Coronary artery (tissue), 2 donors: ENCODE measurements at regions not wholly inside any gene's neighbourhood (a gene's known extent, or its start where the extent isn't known, plus 50 kb on each side); places are given as distances from the start of the nearest gene placed in this dataset.

ENCODE experiments used
- DNase-seq: peaks from one replicate; pipeline ENCODE4 v3.0.0-alpha.2; 2017; ENCODE audit warnings: low spot score
- H3K27ac ChIP-seq, 2 donors: fragments of 200-600 bp; sonication (generic); one replicate each; pipeline ENCODE4 v1.5.1; 2016 to 2019
- H3K4me3 ChIP-seq: fragments of 200-600 bp; sonication (generic); 2 replicates; pipeline ENCODE4 v1.5.1; 2016; ENCODE audit warnings: mild to moderate bottlenecking, moderate library complexity
- TF ChIP-seq, protein P1 (sequence below): fragments of 200-600 bp; sonication (generic); IDR thresholded peaks from one replicate; pipeline ENCODE4 v1.5.1; 2019; ENCODE audit warnings: antibody characterized with exemption

GRCh38 chr18:5772306-5773105, 122.8 kb downstream of the TMEM200C start:
- TF ChIP-seq, protein P1, sequence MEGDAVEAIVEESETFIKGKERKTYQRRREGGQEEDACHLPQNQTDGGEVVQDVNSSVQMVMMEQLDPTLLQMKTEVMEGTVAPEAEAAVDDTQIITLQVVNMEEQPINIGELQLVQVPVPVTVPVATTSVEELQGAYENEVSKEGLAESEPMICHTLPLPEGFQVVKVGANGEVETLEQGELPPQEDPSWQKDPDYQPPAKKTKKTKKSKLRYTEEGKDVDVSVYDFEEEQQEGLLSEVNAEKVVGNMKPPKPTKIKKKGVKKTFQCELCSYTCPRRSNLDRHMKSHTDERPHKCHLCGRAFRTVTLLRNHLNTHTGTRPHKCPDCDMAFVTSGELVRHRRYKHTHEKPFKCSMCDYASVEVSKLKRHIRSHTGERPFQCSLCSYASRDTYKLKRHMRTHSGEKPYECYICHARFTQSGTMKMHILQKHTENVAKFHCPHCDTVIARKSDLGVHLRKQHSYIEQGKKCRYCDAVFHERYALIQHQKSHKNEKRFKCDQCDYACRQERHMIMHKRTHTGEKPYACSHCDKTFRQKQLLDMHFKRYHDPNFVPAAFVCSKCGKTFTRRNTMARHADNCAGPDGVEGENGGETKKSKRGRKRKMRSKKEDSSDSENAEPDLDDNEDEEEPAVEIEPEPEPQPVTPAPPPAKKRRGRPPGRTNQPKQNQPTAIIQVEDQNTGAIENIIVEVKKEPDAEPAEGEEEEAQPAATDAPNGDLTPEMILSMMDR, result no peak
- H3K27ac ChIP-seq, result no peak overlapping the region
- no peak overlapping the region for H3K4me3 ChIP-seq
- DNase-seq, result no peak

GRCh38 chr18:5771343-5771742, 124.0 kb downstream of the TMEM200C start:
- Histone ChIP-seq H3K4me3 (no peak overlapping the region), H3K27ac (no peak overlapping the region)
- no peak for DNase-seq
- TF ChIP-seq, protein P1, result no peak

DNA sequence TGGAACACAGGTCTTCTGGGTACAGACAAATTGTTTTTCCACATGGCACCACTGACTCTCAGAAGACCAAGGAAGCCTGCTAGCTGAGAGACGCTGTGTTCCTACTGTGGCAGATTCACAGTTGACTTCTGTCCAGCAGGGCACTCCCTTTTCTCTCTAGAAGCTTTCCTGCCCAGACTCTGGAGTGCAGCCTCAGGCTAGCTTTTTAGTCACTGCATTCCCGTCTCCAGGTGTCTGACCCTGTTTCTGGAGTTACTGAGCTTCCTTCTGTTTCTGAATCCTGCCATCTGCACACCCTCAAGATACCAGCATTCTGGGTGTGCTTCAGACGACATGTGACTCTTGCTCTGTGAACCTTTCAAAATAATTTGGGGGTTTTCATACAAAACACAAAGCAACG, 125.1 kb downstream of the TMEM200C start:
- DNase-seq, result no peak
- H3K4me3 ChIP-seq, result no peak overlapping the region
- no peak overlapping the region for H3K27ac ChIP-seq
- TF ChIP-seq, protein P1, result no peak

GRCh38 chr18:5768454-5768853, 126.9 kb downstream of the TMEM200C start:
- Histone ChIP-seq H3K27ac (no peak overlapping the region), H3K4me3 (no peak overlapping the region)
- no peak for DNase-seq
- TF ChIP-seq, protein P1, result no peak

- Histone ChIP-seq H3K27ac (no peak overlapping the region), H3K4me3 (no peak overlapping the region)
- TF ChIP-seq, protein P1, result no peak
- DNase-seq, result no peak
Measured at GRCh38 chr18:5759194-5759593, 136.1 kb downstream of the TMEM200C start.

- no peak for DNase-seq
- no peak overlapping the region for H3K27ac ChIP-seq
- no peak overlapping the region for H3K4me3 ChIP-seq
- TF ChIP-seq, protein P1, result no peak
Measured at GRCh38 chr18:5756823-5757222, 138.5 kb downstream of the TMEM200C start.

- Histone ChIP-seq H3K4me3 (no peak overlapping the region), H3K27ac (no peak overlapping the region)
- TF ChIP-seq, protein P1, result no peak
- DNase-seq, result no peak
Measured at GRCh38 chr18:5747678-5748077, 147.6 kb downstream of the TMEM200C start.
